GM19372 (cell line): ENCODE measurements at regions not wholly inside any gene's neighbourhood (a gene's known extent, or its start where the extent isn't known, plus 50 kb on each side); places are given as distances from the start of the nearest gene placed in this dataset.
"Not testable (repeated sequence)": the region's sequence is repeated elsewhere in the genome, so short reads cannot be mapped to it uniquely, and the experiment has no call there.

Source experiments
- ATAC-seq: cut with Tn5 transposase; IDR thresholded peaks from one replicate; pipeline ENCODE4 v1.9.1; 2021; ENCODE audit warnings: mild to moderate bottlenecking, low read depth, moderate library complexity; ENCODE audit not compliant: unreplicated experiment

GRCh38 chr3:26763723-26764122 is 141.2 kb downstream of the LRRC3B start:
- no peak for ATAC-seq

- no peak for ATAC-seq
These were observed 143.5 kb downstream of the LRRC3B start for GRCh38 chr3:26766031-26766430.

GRCh38 chr3:26768068-26768651 is 145.6 kb downstream of the LRRC3B start:
- ATAC-seq = no peak

- ATAC-seq = no peak
These were observed 177.2 kb downstream of the LRRC3B start for GRCh38 chr3:26799679-26800317.

- ATAC-seq = no peak
These were observed 184.7 kb downstream of the LRRC3B start for GRCh38 chr3:26807272-26807671.

- ATAC-seq = no peak
These were observed 202.9 kb downstream of the LRRC3B start for GRCh38 chr3:26825454-26825853.

- no peak for ATAC-seq
These were observed 204.6 kb downstream of the LRRC3B start for GRCh38 chr3:26827169-26827568.

- ATAC-seq = no peak
These were observed 215.5 kb downstream of the LRRC3B start for GRCh38 chr3:26838026-26838425.

GRCh38 chr3:26839001-26839400 is 216.4 kb downstream of the LRRC3B start:
- no peak for ATAC-seq

GRCh38 chr3:26840272-26840870 is 217.8 kb downstream of the LRRC3B start:
- no peak for ATAC-seq

- ATAC-seq = no peak
These were observed 222.6 kb downstream of the LRRC3B start for GRCh38 chr3:26845194-26845593.

GRCh38 chr3:26847680-26848079 is 225.1 kb downstream of the LRRC3B start:
- no peak for ATAC-seq

- ATAC-seq = no peak
These were observed 271.9 kb downstream of the LRRC3B start for GRCh38 chr3:26894443-26894842.

GRCh38 chr3:26915208-26915607 is 292.6 kb downstream of the LRRC3B start:
- no peak for ATAC-seq

GRCh38 chr3:26920646-26921478 is 298.3 kb downstream of the LRRC3B start:
- ATAC-seq = no peak

GRCh38 chr3:26931896-26932295 is 309.3 kb downstream of the LRRC3B start:
- no peak for ATAC-seq

GRCh38 chr3:26932752-26933151 is 310.2 kb downstream of the LRRC3B start:
- ATAC-seq = no peak

GRCh38 chr3:26945480-26945879 is 322.9 kb downstream of the LRRC3B start:
- not testable (repeated sequence) for ATAC-seq

GRCh38 chr3:26960382-26960781 is 337.8 kb downstream of the LRRC3B start:
- no peak for ATAC-seq

GRCh38 chr3:26962492-26963360 is 340.2 kb downstream of the LRRC3B start:
- ATAC-seq = peak; percentile 86
